Panc1 (cell line): ENCODE measurements at regions not wholly inside any gene's neighbourhood (a gene's known extent, or its start where the extent isn't known, plus 50 kb on each side); places are given as distances from the start of the nearest gene placed in this dataset.

Source experiments
- REST ChIP-seq, 2 experiments: IDR thresholded peaks; 2 replicates each; pipeline ENCODE4 v1.6.1; 2011 to 2012; ENCODE audit warnings: low read depth in 2 of 2, control low read depth in 1 of 2, low read length in 1 of 2, mild to moderate bottlenecking in 1 of 2, moderate library complexity in 1 of 2; ENCODE audit not compliant: insufficient read depth in 1 of 2
- TF ChIP-seq, protein P1 (sequence below): fragments of 450-650 bp; IDR thresholded peaks from 2 replicates; pipeline ENCODE4 v1.5.1; 2017; ENCODE audit warnings: mild to moderate bottlenecking

- TF ChIP-seq, protein P1, sequence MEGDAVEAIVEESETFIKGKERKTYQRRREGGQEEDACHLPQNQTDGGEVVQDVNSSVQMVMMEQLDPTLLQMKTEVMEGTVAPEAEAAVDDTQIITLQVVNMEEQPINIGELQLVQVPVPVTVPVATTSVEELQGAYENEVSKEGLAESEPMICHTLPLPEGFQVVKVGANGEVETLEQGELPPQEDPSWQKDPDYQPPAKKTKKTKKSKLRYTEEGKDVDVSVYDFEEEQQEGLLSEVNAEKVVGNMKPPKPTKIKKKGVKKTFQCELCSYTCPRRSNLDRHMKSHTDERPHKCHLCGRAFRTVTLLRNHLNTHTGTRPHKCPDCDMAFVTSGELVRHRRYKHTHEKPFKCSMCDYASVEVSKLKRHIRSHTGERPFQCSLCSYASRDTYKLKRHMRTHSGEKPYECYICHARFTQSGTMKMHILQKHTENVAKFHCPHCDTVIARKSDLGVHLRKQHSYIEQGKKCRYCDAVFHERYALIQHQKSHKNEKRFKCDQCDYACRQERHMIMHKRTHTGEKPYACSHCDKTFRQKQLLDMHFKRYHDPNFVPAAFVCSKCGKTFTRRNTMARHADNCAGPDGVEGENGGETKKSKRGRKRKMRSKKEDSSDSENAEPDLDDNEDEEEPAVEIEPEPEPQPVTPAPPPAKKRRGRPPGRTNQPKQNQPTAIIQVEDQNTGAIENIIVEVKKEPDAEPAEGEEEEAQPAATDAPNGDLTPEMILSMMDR, result no peak
- no peak for TF ChIP-seq REST (IDR thresholded peaks at IDR 0.05; ENCODE audit: insufficient read depth in 1 of 2, low read depth in 2 of 2, low read length in 1 of 2)
Observed at GRCh38 chr1:55821234-55821633, 606.1 kb upstream of the USP24 start.
